PC-9 (cell line): ENCODE measurements at regions not wholly inside any gene's neighbourhood (a gene's known extent, or its start where the extent isn't known, plus 50 kb on each side); places are given as distances from the start of the nearest gene placed in this dataset.

Experiments
- EZH2 ChIP-seq: fragments of 200-600 bp; sonication (generic); IDR thresholded peaks from 2 replicates; pipeline ENCODE4 v1.8.0; 2017; ENCODE audit warnings: antibody characterized with exemption, low read depth
- TF ChIP-seq, protein P1 (sequence below): fragments of 200-600 bp; sonication (generic); conservative IDR thresholded peaks from 2 replicates; pipeline ENCODE4 v1.6.1; 2017; ENCODE audit warnings: mixed run types, antibody characterized with exemption, mild to moderate bottlenecking, moderate library complexity

DNA sequence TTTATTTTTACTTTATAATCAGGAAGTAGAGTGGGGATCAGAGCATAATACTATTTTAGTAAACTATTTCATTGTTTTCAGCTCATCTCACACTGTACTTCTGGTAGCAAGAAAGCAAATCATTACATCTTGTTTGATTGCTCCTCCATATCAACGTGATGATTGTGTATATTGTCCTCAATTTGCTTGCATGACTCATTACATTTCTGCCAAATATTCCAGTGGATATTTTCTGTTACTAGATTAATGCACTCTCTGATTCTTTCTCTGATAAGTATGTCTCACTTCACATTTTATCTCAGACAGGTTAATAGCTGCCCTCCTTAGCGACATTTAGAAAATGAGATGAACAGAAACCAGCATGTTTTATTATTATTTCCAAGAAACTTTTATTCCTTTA lies 1145.3 kb downstream of the OTOL1 start:
- TF ChIP-seq, protein P1, sequence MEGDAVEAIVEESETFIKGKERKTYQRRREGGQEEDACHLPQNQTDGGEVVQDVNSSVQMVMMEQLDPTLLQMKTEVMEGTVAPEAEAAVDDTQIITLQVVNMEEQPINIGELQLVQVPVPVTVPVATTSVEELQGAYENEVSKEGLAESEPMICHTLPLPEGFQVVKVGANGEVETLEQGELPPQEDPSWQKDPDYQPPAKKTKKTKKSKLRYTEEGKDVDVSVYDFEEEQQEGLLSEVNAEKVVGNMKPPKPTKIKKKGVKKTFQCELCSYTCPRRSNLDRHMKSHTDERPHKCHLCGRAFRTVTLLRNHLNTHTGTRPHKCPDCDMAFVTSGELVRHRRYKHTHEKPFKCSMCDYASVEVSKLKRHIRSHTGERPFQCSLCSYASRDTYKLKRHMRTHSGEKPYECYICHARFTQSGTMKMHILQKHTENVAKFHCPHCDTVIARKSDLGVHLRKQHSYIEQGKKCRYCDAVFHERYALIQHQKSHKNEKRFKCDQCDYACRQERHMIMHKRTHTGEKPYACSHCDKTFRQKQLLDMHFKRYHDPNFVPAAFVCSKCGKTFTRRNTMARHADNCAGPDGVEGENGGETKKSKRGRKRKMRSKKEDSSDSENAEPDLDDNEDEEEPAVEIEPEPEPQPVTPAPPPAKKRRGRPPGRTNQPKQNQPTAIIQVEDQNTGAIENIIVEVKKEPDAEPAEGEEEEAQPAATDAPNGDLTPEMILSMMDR = no peak
- no peak for TF ChIP-seq EZH2
